ENCODE measurements at regions not wholly inside any gene's neighbourhood (a gene's known extent, or its start where the extent isn't known, plus 50 kb on each side); places are given as distances from the start of the nearest gene placed in this dataset.

DNA sequence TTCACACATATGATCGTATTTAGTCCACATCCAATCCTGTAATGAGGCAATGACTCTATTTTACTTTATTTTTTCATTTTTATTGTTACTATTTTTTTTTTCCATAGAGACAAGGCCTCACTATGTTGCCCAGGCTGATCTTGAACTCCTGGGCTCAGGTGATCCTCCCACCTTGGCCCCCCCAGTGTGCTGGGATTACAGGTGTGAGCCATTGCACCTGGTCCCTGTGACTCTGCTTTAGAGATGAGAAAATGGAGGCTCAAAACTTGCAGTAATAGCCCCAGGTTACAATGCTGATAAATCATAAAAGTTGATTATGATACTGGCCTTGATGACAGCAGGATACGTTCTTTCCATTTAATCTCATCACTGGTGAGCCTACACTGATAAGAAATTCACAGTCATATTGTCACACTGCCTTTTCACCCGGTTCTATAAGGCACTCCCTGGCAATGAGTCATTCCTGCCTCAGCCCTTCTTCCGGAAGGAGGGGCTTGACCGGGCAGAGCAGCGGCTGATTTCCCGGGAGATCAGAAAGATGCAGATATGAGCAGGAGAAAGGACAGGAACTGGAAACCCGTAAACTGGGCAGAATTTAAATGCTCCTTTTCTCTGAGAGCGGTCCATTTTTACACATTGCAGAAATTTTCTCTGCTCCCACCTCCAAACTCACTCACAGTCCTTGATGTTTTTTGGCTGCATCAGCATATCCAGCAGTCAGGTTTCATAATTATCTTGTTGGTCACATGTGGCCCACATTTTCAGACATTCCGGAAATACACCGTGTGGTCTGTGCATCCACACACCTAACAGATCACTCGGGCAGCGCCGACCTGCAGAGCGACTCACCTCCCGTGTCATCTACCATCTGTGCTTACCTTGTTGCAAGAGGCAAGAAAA, 616.4 kb downstream of the EFNB2 start:
- Histone ChIP-seq H2AFZ (ENCODE audit: low read depth) (no peak overlapping the region), H3K4me1 (ENCODE audit: low read depth, poor library complexity, severe bottlenecking) (no peaks in the 10 kb centered on the region), H3K27me3 (ENCODE audit: insufficient read depth, low read depth) (no peaks in the 10 kb centered on the region), H4K20me1 (ENCODE audit: insufficient read depth) (no peaks in the 10 kb centered on the region), H3K79me2 (ENCODE audit: insufficient read depth, low read depth) (no peaks in the 10 kb centered on the region), H3K4me2 (no peak overlapping the region), H3K36me3 (ENCODE audit: insufficient read depth) (no peaks in the 10 kb centered on the region), H3K4me3 (IDR thresholded peaks at IDR 0.05; ENCODE audit: insufficient read depth, low read depth, low read length) (no peak overlapping the region), H3K27ac (no peak overlapping the region), H3K9ac (no peak overlapping the region)
- TF ChIP-seq, protein P1, sequence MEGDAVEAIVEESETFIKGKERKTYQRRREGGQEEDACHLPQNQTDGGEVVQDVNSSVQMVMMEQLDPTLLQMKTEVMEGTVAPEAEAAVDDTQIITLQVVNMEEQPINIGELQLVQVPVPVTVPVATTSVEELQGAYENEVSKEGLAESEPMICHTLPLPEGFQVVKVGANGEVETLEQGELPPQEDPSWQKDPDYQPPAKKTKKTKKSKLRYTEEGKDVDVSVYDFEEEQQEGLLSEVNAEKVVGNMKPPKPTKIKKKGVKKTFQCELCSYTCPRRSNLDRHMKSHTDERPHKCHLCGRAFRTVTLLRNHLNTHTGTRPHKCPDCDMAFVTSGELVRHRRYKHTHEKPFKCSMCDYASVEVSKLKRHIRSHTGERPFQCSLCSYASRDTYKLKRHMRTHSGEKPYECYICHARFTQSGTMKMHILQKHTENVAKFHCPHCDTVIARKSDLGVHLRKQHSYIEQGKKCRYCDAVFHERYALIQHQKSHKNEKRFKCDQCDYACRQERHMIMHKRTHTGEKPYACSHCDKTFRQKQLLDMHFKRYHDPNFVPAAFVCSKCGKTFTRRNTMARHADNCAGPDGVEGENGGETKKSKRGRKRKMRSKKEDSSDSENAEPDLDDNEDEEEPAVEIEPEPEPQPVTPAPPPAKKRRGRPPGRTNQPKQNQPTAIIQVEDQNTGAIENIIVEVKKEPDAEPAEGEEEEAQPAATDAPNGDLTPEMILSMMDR (conservative IDR thresholded peaks at IDR 0.05; ENCODE audit: low read depth, low read length): no peak

DNA sequence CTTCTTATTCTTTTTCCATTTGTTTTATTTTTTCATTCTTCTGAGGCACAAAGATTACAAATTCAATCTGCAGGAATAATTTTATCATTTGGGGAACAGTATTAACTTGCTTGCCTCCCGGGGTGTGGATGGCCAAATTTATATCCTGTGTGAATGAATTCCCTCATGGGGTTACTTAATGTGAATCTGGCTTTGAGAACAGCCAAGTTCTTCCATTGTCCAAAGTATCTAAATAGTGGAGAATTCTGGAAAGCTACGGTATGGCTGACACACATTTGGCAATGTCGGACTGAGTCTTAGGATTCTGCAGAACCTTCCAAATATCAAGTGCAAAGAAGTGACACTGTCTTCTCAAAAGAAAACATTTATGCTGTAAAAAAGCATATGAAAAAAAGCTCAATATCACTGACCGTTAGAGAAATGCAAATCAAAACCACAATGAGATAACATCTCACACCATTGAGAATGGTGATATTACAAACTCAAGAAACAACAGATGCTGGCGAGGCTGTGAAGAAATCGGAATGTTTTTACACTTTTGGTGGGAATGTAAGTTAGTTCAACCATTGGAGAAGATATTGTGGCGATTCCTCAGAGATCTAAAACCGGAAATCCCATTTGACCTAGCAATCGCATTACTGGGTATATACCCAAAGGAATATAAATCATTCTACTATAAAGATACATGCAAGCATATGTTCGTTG, 620.2 kb downstream of the EFNB2 start:
- H3K36me3 ChIP-seq (ENCODE audit: insufficient read depth): no peaks in the 10 kb centered on the region
- H3K27ac ChIP-seq: no peak overlapping the region
- H3K79me2 ChIP-seq (ENCODE audit: insufficient read depth, low read depth): no peaks in the 10 kb centered on the region
- no peaks in the 10 kb centered on the region for H3K4me1 ChIP-seq (ENCODE audit: low read depth, poor library complexity, severe bottlenecking)
- no peak overlapping the region for H2AFZ ChIP-seq (ENCODE audit: low read depth)
- H3K4me3 ChIP-seq (IDR thresholded peaks at IDR 0.05; ENCODE audit: insufficient read depth, low read depth, low read length): no peak overlapping the region
- H3K4me2 ChIP-seq: no peak overlapping the region
- H3K9ac ChIP-seq: no peak overlapping the region
- TF ChIP-seq, protein P1 (conservative IDR thresholded peaks at IDR 0.05; ENCODE audit: low read depth, low read length): no peak
- no peaks in the 10 kb centered on the region for H3K27me3 ChIP-seq (ENCODE audit: insufficient read depth, low read depth)
- no peaks in the 10 kb centered on the region for H4K20me1 ChIP-seq (ENCODE audit: insufficient read depth)

DNA sequence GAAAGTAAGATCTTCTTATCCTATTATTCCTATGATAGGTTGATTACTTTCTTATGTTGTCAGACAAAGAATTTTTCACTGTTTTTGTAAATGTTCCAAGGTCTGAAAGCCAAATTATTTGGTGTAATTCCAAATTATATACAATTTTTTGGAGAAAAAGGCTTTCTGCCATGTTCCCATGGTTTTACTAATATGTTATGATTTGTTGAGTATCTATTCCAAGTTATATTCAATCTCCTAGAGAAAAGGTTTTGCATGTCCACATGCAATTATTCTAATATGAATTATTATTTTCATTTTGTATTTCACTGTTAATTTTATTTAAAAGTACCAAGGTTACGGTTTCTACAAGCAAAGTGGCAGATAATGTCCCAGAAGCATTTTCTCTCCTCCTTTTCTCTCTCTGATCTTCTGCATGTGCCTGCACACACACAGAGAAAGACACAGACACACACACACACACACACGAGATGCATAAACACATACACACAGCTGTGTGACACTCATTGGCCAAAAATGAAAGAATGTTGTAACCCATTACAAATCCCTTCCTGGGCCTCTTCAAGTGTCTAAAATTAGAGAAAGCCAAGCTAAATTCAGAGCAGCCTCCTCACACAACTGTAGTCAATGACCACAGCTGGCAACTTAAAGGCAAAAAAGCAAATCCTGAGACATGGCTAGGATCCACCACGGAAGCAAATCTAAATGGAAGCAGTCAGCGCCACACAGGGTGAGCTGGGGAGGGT, 621.0 kb downstream of the EFNB2 start:
- no peak overlapping the region for H3K9ac ChIP-seq
- H2AFZ ChIP-seq (ENCODE audit: low read depth): no peak overlapping the region
- no peak overlapping the region for H3K4me2 ChIP-seq
- no peaks in the 10 kb centered on the region for H4K20me1 ChIP-seq (ENCODE audit: insufficient read depth)
- H3K4me3 ChIP-seq (IDR thresholded peaks at IDR 0.05; ENCODE audit: insufficient read depth, low read depth, low read length): no peak overlapping the region
- no peak overlapping the region for H3K27ac ChIP-seq
- TF ChIP-seq, protein P1 (conservative IDR thresholded peaks at IDR 0.05; ENCODE audit: low read depth, low read length): no peak
- H3K79me2 ChIP-seq (ENCODE audit: insufficient read depth, low read depth): no peaks in the 10 kb centered on the region
- no peaks in the 10 kb centered on the region for H3K27me3 ChIP-seq (ENCODE audit: insufficient read depth, low read depth)
- no peaks in the 10 kb centered on the region for H3K4me1 ChIP-seq (ENCODE audit: low read depth, poor library complexity, severe bottlenecking)
- no peaks in the 10 kb centered on the region for H3K36me3 ChIP-seq (ENCODE audit: insufficient read depth)

DNA sequence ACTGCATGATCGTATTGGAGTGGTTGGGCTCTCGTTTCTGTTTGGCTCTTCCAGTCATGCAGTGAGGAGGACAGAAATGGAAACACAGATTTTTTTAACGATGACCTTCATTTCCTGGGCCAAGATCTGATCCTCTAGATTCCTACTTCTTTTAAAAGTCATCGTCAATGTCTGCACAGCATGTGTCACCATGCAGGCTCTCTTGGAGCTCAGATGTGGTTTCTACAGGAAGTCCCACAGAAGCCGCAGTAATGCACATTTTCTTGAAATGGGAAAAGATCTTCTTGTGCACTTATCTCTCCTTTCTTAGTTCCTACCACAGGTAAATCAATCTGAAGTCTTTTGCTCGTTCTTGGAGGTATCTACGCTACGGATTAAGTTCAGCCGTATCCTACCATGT, 626.9 kb downstream of the EFNB2 start:
- H2AFZ ChIP-seq (ENCODE audit: low read depth): no peak overlapping the region

More for the DNA sequence above, 626.9 kb downstream of the EFNB2 start:
- Histone ChIP-seq H3K27me3 (ENCODE audit: insufficient read depth, low read depth) (no peaks in the 10 kb centered on the region), H3K4me2 (no peak overlapping the region), H3K79me2 (ENCODE audit: insufficient read depth, low read depth) (no peaks in the 10 kb centered on the region), H3K36me3 (ENCODE audit: insufficient read depth) (no peaks in the 10 kb centered on the region), H4K20me1 (ENCODE audit: insufficient read depth) (no peaks in the 10 kb centered on the region), H3K4me1 (ENCODE audit: low read depth, poor library complexity, severe bottlenecking) (no peaks in the 10 kb centered on the region), H3K27ac (no peak overlapping the region), H3K9ac (no peak overlapping the region), H3K4me3 (IDR thresholded peaks at IDR 0.05; ENCODE audit: insufficient read depth, low read depth, low read length) (no peak overlapping the region)
- TF ChIP-seq, protein P1 (conservative IDR thresholded peaks at IDR 0.05; ENCODE audit: low read depth, low read length): no peak

Measured in KMS-11 (cell line).